Transverse colon (tissue), 4 donors: ENCODE measurements at regions not wholly inside any gene's neighbourhood (a gene's known extent, or its start where the extent isn't known, plus 50 kb on each side); places are given as distances from the start of the nearest gene placed in this dataset.

Source experiments
- DNase-seq: peaks from one replicate; pipeline ENCODE4 v3.0.0-alpha.2; 2019
- H3K27ac ChIP-seq, 4 donors: fragments of 200-600 bp; sonication (generic); 2 replicates each; pipeline ENCODE4 v1.5.1; 2016 to 2018; ENCODE audit warnings: inconsistent platforms in 4 of 4
- H3K27me3 ChIP-seq: fragments of 200-600 bp; sonication (generic); 2 replicates; pipeline ENCODE4 v1.5.1; 2017; ENCODE audit warnings: inconsistent platforms
- H3K36me3 ChIP-seq, 4 donors: fragments of 200-600 bp; sonication (generic); 2 replicates each; pipeline ENCODE4 v1.5.1; 2017 to 2019; ENCODE audit warnings: inconsistent platforms in 4 of 4
- H3K4me1 ChIP-seq, 4 donors: fragments of 200-600 bp; sonication (generic); 2 replicates each; pipeline ENCODE4 v1.5.1; 2017 to 2020; ENCODE audit warnings: inconsistent platforms in 4 of 4
- H3K4me3 ChIP-seq, 4 donors: fragments of 200-600 bp; sonication (generic); 1 replicate in 1 of 4; 2 replicates in 3 of 4; pipeline versions ENCODE4 v1.5.1 to v1.6.1; 2017 to 2019; ENCODE audit warnings: inconsistent platforms in 4 of 4
- H3K9me3 ChIP-seq, 2 donors: fragments of 200-600 bp; sonication (generic); 2 replicates each; pipeline ENCODE4 v1.5.1; 2017 to 2019; ENCODE audit warnings: inconsistent platforms in 2 of 2
- CTCF ChIP-seq, 5 experiments: fragments of 200-600 bp in 3 of 5; fragments of 450-650 bp in 2 of 5; sonication (generic) in 3 of 5; IDR thresholded peaks; 1 replicate in 2 of 5; 2 replicates in 3 of 5; pipeline ENCODE4 v1.5.1; 2016 to 2017; ENCODE audit warnings: antibody characterized with exemption in 5 of 5, inconsistent platforms in 3 of 5, mild to moderate bottlenecking in 2 of 5, moderate library complexity in 1 of 5
- EP300 ChIP-seq: sonication (generic); formaldehyde crosslinking; IDR thresholded peaks from one replicate; pipeline ENCODE4 v1.6.1; 2017; ENCODE audit warnings: antibody characterized with exemption, low read depth
- POLR2A ChIP-seq: fragments of 450-650 bp; IDR thresholded peaks from one replicate; pipeline ENCODE4 v1.6.1; 2016; ENCODE audit warnings: antibody characterized with exemption, mild to moderate bottlenecking, moderate library complexity
- POLR2AphosphoS5 ChIP-seq, 3 donors: sonication (generic); formaldehyde crosslinking; IDR thresholded peaks; one replicate each; pipeline ENCODE4 v1.6.1; 2016; ENCODE audit warnings: antibody characterized with exemption in 3 of 3
- WGBS, 2 donors: methylation state at CpG; one replicate each; pipeline ENCODE4 v1.1.5; 2018; ENCODE audit warnings: low coverage in 1 of 2; 5-methylcytosine and 5-hydroxymethylcytosine counted together
- in situ Hi-C, 4 donors: fragments of 200-750 bp; cut with MboI; loops; one replicate each; pipeline versions ENCODE4 v1.15.0 to v1.15.1; 2017; ENCODE audit warnings: low sequenced_read_pairs in 3 of 4, low pct_ligation_motif_present in 1 of 4, low pct_unique_long_range_greater_than_20kb in 1 of 4
- intact Hi-C: fragments of 100-400 bp; cut with DNase I; formaldehyde crosslinking; loops from one replicate; pipeline ENCODE4 v1.15.1; 2023; ENCODE audit warnings: low total_unique reads

GRCh38 chr18:22556222-22557167, 138.8 kb upstream of the CTAGE1 start:
- H3K36me3 ChIP-seq, result no peaks in the 10 kb centered on the region
- peaks cover 0 to 14% (median 12%) of the 10 kb centered on the region in 4 donors for H3K4me1 ChIP-seq
- no peaks in the 10 kb centered on the region for H3K9me3 ChIP-seq
- H3K4me3 ChIP-seq, result no peak overlapping the region
- intact Hi-C loops, result no loop called here
- in situ Hi-C loops, result loop anchor here in 3 of 4 donors (10.0 to 25.0 kb wide), 7 partner anchors 94 to 994 kb away; partner anchors contain the start of gene GATA6 (in 3 of the 3)
- H3K27me3 ChIP-seq, result peaks cover 4% of the 10 kb centered on the region
- TF ChIP-seq POLR2AphosphoS5 (IDR thresholded peaks at IDR 0.05) (no peak), EP300 (no peak), CTCF (IDR thresholded peaks at IDR 0.05) (no peak), POLR2A (no peak)
- H3K27ac ChIP-seq, result no peak overlapping the region
- 74 to 78% methylated on average over 4 to 8 of the region's 8 CpGs for WGBS, 2 donors
- DNase-seq, result no peak

GRCh38 chr18:22557168-22557941, 139.6 kb upstream of the CTAGE1 start:
- TF ChIP-seq POLR2AphosphoS5 (IDR thresholded peaks at IDR 0.05) (no peak), EP300 (no peak), POLR2A (no peak), CTCF (IDR thresholded peaks at IDR 0.05) (no peak)
- intact Hi-C loops, result no loop called here
- 86% methylated on average over 11 to 12 of the region's 12 CpGs for WGBS, 2 donors

GRCh38 chr18:22558945-22559385, 141.2 kb upstream of the CTAGE1 start:
- TF ChIP-seq CTCF (IDR thresholded peaks at IDR 0.05) (no peak), POLR2AphosphoS5 (IDR thresholded peaks at IDR 0.05) (no peak), POLR2A (no peak)
- in situ Hi-C loops, result loop anchor here in 3 of 4 donors (10.0 to 25.0 kb wide), 7 partner anchors 97 to 997 kb away; partner anchors contain the start of gene GATA6 (in 3 of the 3)
- Histone ChIP-seq H3K27me3 (peaks cover 4% of the 10 kb centered on the region), H3K27ac (peak overlapping the region; percentile 69 to 81 (median 74)), H3K4me1 (peaks cover 0 to 17% (median 14%) of the 10 kb centered on the region in 4 donors), H3K4me3 (peak overlapping the region; percentile 44 to 69 (median 56)), H3K36me3 (no peaks in the 10 kb centered on the region), H3K9me3 (no peaks in the 10 kb centered on the region)
- WGBS, 2 donors, result 9 to 12% methylated on average over 12 to 28 of the region's 28 CpGs
- intact Hi-C loops, result no loop called here
- DNase-seq, result peak; percentile 47

More at GRCh38 chr18:22557168-22557941, 139.6 kb upstream of the CTAGE1 start:
- in situ Hi-C loops, result loop anchor here in 3 of 4 donors (10.0 to 25.0 kb wide), 7 partner anchors 95 to 995 kb away; partner anchors contain the start of gene GATA6 (in 3 of the 3)
- no peak overlapping the region for H3K4me3 ChIP-seq
- no peak for DNase-seq
- no peaks in the 10 kb centered on the region for H3K9me3 ChIP-seq
- peaks cover 4% of the 10 kb centered on the region for H3K27me3 ChIP-seq
- H3K4me1 ChIP-seq, result peaks cover 0 to 14% (median 12%) of the 10 kb centered on the region in 4 donors
- no peak overlapping the region for H3K27ac ChIP-seq
- no peaks in the 10 kb centered on the region for H3K36me3 ChIP-seq
